Esophagus (tissue), 2 donors: ENCODE measurements at regions not wholly inside any gene's neighbourhood (a gene's known extent, or its start where the extent isn't known, plus 50 kb on each side); places are given as distances from the start of the nearest gene placed in this dataset.

ENCODE experiments used
- H3K27ac ChIP-seq, 2 donors: one replicate each; pipeline ENCODE4 v1.5.1; 2013; ENCODE audit warnings: low read depth in 2 of 2, mild to moderate bottlenecking in 2 of 2, inconsistent platforms in 1 of 2, low read length in 1 of 2, moderate library complexity in 1 of 2
- H3K27me3 ChIP-seq, 2 donors: one replicate each; pipeline ENCODE4 v1.6.1; 2013; ENCODE audit warnings: low read length in 2 of 2, control low read depth in 1 of 2, mild to moderate bottlenecking in 1 of 2; ENCODE audit not compliant: insufficient read depth in 2 of 2, control insufficient read depth in 1 of 2
- H3K36me3 ChIP-seq, 2 donors: one replicate each; pipeline ENCODE4 v1.6.1; 2013; ENCODE audit warnings: low read length in 1 of 2; ENCODE audit not compliant: control insufficient read depth in 2 of 2, insufficient read depth in 2 of 2
- H3K4me1 ChIP-seq, 2 donors: one replicate each; pipeline ENCODE4 v1.6.1; 2013; ENCODE audit warnings: low read length in 1 of 2; ENCODE audit not compliant: control insufficient read depth in 2 of 2, insufficient read depth in 2 of 2
- H3K4me3 ChIP-seq, 2 donors: one replicate each; pipeline ENCODE4 v1.5.1; 2013; ENCODE audit warnings: low read length in 2 of 2, mild to moderate bottlenecking in 2 of 2, low read depth in 1 of 2, moderate library complexity in 1 of 2
- H3K9me3 ChIP-seq, 2 donors: one replicate each; pipeline ENCODE4 v1.6.1; 2013; ENCODE audit warnings: mild to moderate bottlenecking in 2 of 2, low read depth in 1 of 2, low read length in 1 of 2, moderate library complexity in 1 of 2; ENCODE audit not compliant: control insufficient read depth in 2 of 2, insufficient read depth in 1 of 2
- whole genome bisulfite sequencing, 2 donors: extraction: QIAGEN DNeasy Blood & Tissue Kit; methylation state at CpG; one replicate each; pipeline ENCODE4 v1.1.7; 2013; 5-methylcytosine and 5-hydroxymethylcytosine counted together
- donor health status: healthy with polysubstance abuse.
- donor health status: Bipolar disorder and iron deficiency.

GRCh38 chr6:139768196-139768595 lies 393.7 kb upstream of the CITED2 start:
- H3K27ac ChIP-seq: no peak overlapping the region
- H3K27me3 ChIP-seq: no peaks in the 10 kb centered on the region
- H3K9me3 ChIP-seq: no peaks in the 10 kb centered on the region
- H3K36me3 ChIP-seq: no peaks in the 10 kb centered on the region
- H3K4me1 ChIP-seq: no peaks in the 10 kb centered on the region
- no peak overlapping the region for H3K4me3 ChIP-seq

DNA sequence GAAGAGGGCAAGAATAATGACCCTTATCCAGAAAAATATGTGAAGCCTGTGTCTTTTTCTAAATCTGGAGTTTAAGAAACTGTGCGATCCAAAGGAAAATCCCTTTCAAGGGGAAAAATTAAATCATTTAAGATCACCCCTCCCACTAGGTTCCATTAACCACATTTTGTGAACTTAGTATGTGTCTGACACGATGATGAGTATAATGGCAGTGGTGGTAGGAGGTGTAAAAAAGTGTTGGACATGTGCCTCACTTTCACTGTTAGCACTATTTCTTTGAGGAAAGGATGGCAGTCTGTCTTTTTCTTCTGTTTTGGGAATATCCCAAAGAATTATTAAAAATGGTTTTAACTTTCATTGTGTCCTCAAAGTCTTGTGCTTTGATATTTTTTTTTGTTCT lies 392.3 kb upstream of the CITED2 start:
- Histone ChIP-seq H3K4me3 (no peak overlapping the region), H3K9me3 (no peaks in the 10 kb centered on the region), H3K4me1 (no peaks in the 10 kb centered on the region), H3K27me3 (no peaks in the 10 kb centered on the region), H3K36me3 (no peaks in the 10 kb centered on the region), H3K27ac (no peak overlapping the region)
- WGBS, 2 donors: 75 to 85% methylated on average over 2 of the region's 2 CpGs

GRCh38 chr6:139765825-139766285 lies 391.4 kb upstream of the CITED2 start:
- Histone ChIP-seq H3K27me3 (no peaks in the 10 kb centered on the region), H3K27ac (no peak overlapping the region), H3K4me1 (no peaks in the 10 kb centered on the region), H3K36me3 (no peaks in the 10 kb centered on the region), H3K4me3 (no peak overlapping the region), H3K9me3 (no peaks in the 10 kb centered on the region)
- WGBS, 2 donors: 53 to 68% methylated on average over 2 of the region's 2 CpGs

GRCh38 chr6:139764498-139764986 lies 390.1 kb upstream of the CITED2 start:
- Histone ChIP-seq H3K36me3 (no peaks in the 10 kb centered on the region), H3K27me3 (no peaks in the 10 kb centered on the region), H3K27ac (peak overlapping the region; percentile 51 to 68), H3K4me1 (no peaks in the 10 kb centered on the region), H3K4me3 (no peak overlapping the region), H3K9me3 (no peaks in the 10 kb centered on the region)
- WGBS, 2 donors: 51 to 55% methylated on average over 2 of the region's 2 CpGs

- peak overlapping the region in 1 of 2 donors; percentile 35 for H3K27ac ChIP-seq
- no peaks in the 10 kb centered on the region for H3K27me3 ChIP-seq
- H3K36me3 ChIP-seq: no peaks in the 10 kb centered on the region
- no peaks in the 10 kb centered on the region for H3K9me3 ChIP-seq
- WGBS, 2 donors: 76 to 84% methylated on average over 4 of the region's 4 CpGs
- H3K4me3 ChIP-seq: no peak overlapping the region
- H3K4me1 ChIP-seq: no peaks in the 10 kb centered on the region
These were observed 389.2 kb upstream of the CITED2 start for GRCh38 chr6:139763468-139764210.

- Histone ChIP-seq H3K27me3 (no peaks in the 10 kb centered on the region), H3K27ac (no peak overlapping the region), H3K9me3 (no peaks in the 10 kb centered on the region), H3K36me3 (no peaks in the 10 kb centered on the region), H3K4me1 (no peaks in the 10 kb centered on the region), H3K4me3 (no peak overlapping the region)
- WGBS, 2 donors: 71 to 83% methylated on average over 4 of the region's 4 CpGs
These were observed 388.2 kb upstream of the CITED2 start for GRCh38 chr6:139762587-139763031.

DNA sequence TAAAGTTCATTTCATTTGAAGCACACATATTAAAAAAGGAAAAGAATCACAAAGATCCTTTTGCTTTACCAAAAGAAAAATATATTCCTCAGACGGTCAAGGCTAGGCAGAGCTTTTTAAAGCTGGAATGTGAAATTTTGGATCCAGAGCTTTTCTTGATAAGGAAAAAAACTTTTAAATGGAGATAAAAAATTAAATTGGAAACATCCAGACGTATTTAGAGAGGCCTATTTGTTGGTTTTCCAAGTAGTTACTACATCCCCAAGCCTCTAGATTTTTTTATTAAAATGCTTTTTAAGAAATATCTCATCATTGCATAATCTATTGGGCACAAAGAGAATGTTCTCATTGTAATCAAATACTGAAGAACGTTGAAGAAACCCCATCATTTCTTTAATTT lies 385.7 kb upstream of the CITED2 start:
- H3K4me3 ChIP-seq: no peak overlapping the region
- H3K36me3 ChIP-seq: no peaks in the 10 kb centered on the region
- no peaks in the 10 kb centered on the region for H3K27me3 ChIP-seq
- no peak overlapping the region for H3K27ac ChIP-seq
- no peaks in the 10 kb centered on the region for H3K9me3 ChIP-seq
- WGBS, 2 donors: 73 to 82% methylated on average over 3 of the region's 3 CpGs
- no peaks in the 10 kb centered on the region for H3K4me1 ChIP-seq

GRCh38 chr6:139759086-139759485 lies 384.6 kb upstream of the CITED2 start:
- 95 to 97% methylated on average over 2 of the region's 2 CpGs for WGBS, 2 donors
- H3K27ac ChIP-seq: no peak overlapping the region
- H3K4me3 ChIP-seq: no peak overlapping the region
- no peaks in the 10 kb centered on the region for H3K27me3 ChIP-seq
- no peaks in the 10 kb centered on the region for H3K9me3 ChIP-seq
- no peaks in the 10 kb centered on the region for H3K4me1 ChIP-seq
- no peaks in the 10 kb centered on the region for H3K36me3 ChIP-seq

- Histone ChIP-seq H3K36me3 (no peaks in the 10 kb centered on the region), H3K4me1 (no peaks in the 10 kb centered on the region), H3K9me3 (no peaks in the 10 kb centered on the region), H3K27me3 (no peaks in the 10 kb centered on the region), H3K27ac (no peak overlapping the region), H3K4me3 (no peak overlapping the region)
- WGBS, 2 donors: 59 to 81% methylated on average over 3 of the region's 3 CpGs
These were observed 383.8 kb upstream of the CITED2 start for GRCh38 chr6:139758209-139758611.

DNA sequence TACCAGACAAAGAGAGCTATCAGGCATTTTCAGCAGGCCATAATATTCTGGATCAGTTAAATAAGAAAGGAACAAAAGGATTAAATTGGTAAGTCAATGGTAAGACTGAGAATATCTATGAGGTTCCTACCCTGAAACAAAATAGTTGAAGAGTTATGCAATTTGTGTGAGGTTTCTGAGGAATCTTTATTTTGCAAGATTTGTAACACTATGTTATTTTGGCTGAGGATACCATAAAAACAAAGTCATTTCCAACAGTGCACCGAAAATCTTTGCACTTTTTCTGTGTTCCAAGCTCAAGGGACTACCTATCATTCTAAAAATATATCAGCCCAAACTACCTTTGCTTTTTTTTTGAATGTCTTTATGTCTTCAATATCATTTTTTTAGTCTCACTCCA lies 383.3 kb upstream of the CITED2 start:
- 74 to 78% methylated on average over 1 of the region's 1 CpG for WGBS, 2 donors
- H3K9me3 ChIP-seq: no peaks in the 10 kb centered on the region
- H3K4me3 ChIP-seq: no peak overlapping the region
- no peaks in the 10 kb centered on the region for H3K27me3 ChIP-seq
- no peaks in the 10 kb centered on the region for H3K36me3 ChIP-seq
- no peak overlapping the region for H3K27ac ChIP-seq
- H3K4me1 ChIP-seq: no peaks in the 10 kb centered on the region
